PC-3 (cell line): ENCODE measurements at regions not wholly inside any gene's neighbourhood (a gene's known extent, or its start where the extent isn't known, plus 50 kb on each side); places are given as distances from the start of the nearest gene placed in this dataset.

Experiments
- CTCF ChIP-seq: fragments of 300-600 bp; sonication (generic); conservative IDR thresholded peaks from 2 replicates; pipeline ENCODE4 v1.5.1; 2017; ENCODE audit warnings: antibody characterized with exemption, low read depth, mild to moderate bottlenecking, low read length
- EZH2phosphoT487 ChIP-seq: fragments of 300-600 bp; sonication (generic); IDR thresholded peaks from 2 replicates; pipeline ENCODE4 v1.6.1; 2018; ENCODE audit warnings: mild to moderate bottlenecking, antibody characterized with exemption, low read length, borderline replicate concordance

- TF ChIP-seq CTCF (no peak), EZH2phosphoT487 (no peak)
Observed at GRCh38 chr4:19971829-19972228, 279.9 kb upstream of the SLIT2 start.
